HepG2 (cell line): ENCODE measurements at regions not wholly inside any gene's neighbourhood (a gene's known extent, or its start where the extent isn't known, plus 50 kb on each side); places are given as distances from the start of the nearest gene placed in this dataset.

Source experiments
- ATAC-seq: fragments of 200-7000 bp; cut with Tn5 transposase; 3 replicates; pipeline ENCODE4 v1.9.1; 2020; ENCODE audit warnings: mild to moderate bottlenecking, moderate library complexity
- BruUV-seq: library from RNA; stranded (reverse); fragments of 400-500 nt; replicated peaks from 2 replicates; lab custom pipeline; 2021; lab: Mats Ljungman, UMichigan
- CTCF ChIA-PET: fragments of 300-600 bp; formaldehyde crosslinking; extraction: SDS; loops from one replicate; lab custom pipeline; 2021; ENCODE audit warnings: low total read pairs, inconsistent platforms, low intra/inter-chr PET ratio; lab: Yijun Ruan, JAX
- POLR2A ChIA-PET: fragments of 350-600 bp; sonication (Branson Sonifier 250); formaldehyde crosslinking; loops from one replicate; lab custom pipeline; 2020; ENCODE audit warnings: antibody characterized with exemption, inconsistent platforms; lab: Yijun Ruan, JAX
- DNase-seq: peaks from one replicate; pipeline ENCODE4 v3.0.0-alpha.2; 2015; ENCODE audit warnings: low spot score
- FAIRE-seq: peaks from 3 replicates; lab custom pipeline; 2011; peaks lifted over from hg19 to GRCh38; lab: Jason Lieb, UNC
- H2AFZ ChIP-seq: one replicate; pipeline ENCODE4 v1.6.1; 2011; ENCODE audit warnings: low read length, inconsistent platforms
- H3K27ac ChIP-seq: fragments of 300-600 bp; 3 replicates; pipeline ENCODE4 v1.8.0; 2011; ENCODE audit warnings: mixed run types, mild to moderate bottlenecking, mixed read lengths, low read length, inconsistent platforms; ENCODE audit not compliant: insufficient read depth; ENCODE audit errors: extremely low read length
- H3K27me3 ChIP-seq, 2 experiments: fragments of 200-600 bp in 1 of 2; 2 replicates in 1 of 2; 3 replicates in 1 of 2; pipeline versions ENCODE4 v1.6.0 to v1.8.0; 2011; ENCODE audit warnings: low read length in 2 of 2, mild to moderate bottlenecking in 2 of 2, moderate library complexity in 2 of 2, inconsistent platforms in 1 of 2; ENCODE audit not compliant: insufficient read depth in 2 of 2, control insufficient read depth in 1 of 2
- H3K36me3 ChIP-seq, 2 experiments: fragments of 200-600 bp in 1 of 2; replicated peaks in 1 of 2; 2 replicates in 1 of 2; 3 replicates in 1 of 2; pipeline versions ENCODE4 v1.5.1 to v1.8.0; 2011; ENCODE audit warnings: low read length in 2 of 2, inconsistent platforms in 1 of 2; ENCODE audit not compliant: insufficient read depth in 2 of 2, control insufficient read depth in 1 of 2
- H3K4me1 ChIP-seq: 2 replicates; pipeline ENCODE4 v1.5.1; 2012; ENCODE audit warnings: low read length, inconsistent platforms; ENCODE audit not compliant: insufficient read depth
- H3K4me2 ChIP-seq: 2 replicates; pipeline ENCODE4 v1.6.0; 2011; ENCODE audit warnings: low read depth, low read length, inconsistent platforms
- H3K4me3 ChIP-seq, 3 experiments: fragments of 200-600 bp in 1 of 3; sonication (generic), shearing (Covaris generic) in 1 of 3; replicated peaks in 1 of 3; 2 replicates each; pipeline ENCODE4 v1.5.1; 2011 to 2016; ENCODE audit warnings: low read length in 3 of 3, inconsistent platforms in 2 of 3, low read depth in 2 of 3, mild to moderate bottlenecking in 2 of 3, control low read depth in 1 of 3, mixed read lengths in 1 of 3; ENCODE audit not compliant: insufficient read depth in 1 of 3
- H3K79me2 ChIP-seq: one replicate; pipeline ENCODE4 v1.6.1; 2011; ENCODE audit warnings: low read length, inconsistent platforms; ENCODE audit not compliant: insufficient read depth
- H3K9ac ChIP-seq: 2 replicates; pipeline ENCODE4 v1.6.0; 2011; ENCODE audit warnings: mild to moderate bottlenecking, low read depth, low read length, inconsistent platforms; ENCODE audit not compliant: insufficient read depth
- H3K9me3 ChIP-seq: 2 replicates; pipeline ENCODE4 v1.5.1; 2012; ENCODE audit warnings: mild to moderate bottlenecking, low read length
- H4K20me1 ChIP-seq: 2 replicates; pipeline ENCODE4 v1.6.0; 2011; ENCODE audit warnings: inconsistent platforms, mild to moderate bottlenecking, low read length, moderate library complexity; ENCODE audit not compliant: insufficient read depth
- MIER3 ChIP-seq: IDR thresholded peaks from 2 replicates; pipeline ENCODE4 v1.6.1; 2016; ENCODE audit warnings: missing compliant biosample characterization, borderline replicate concordance
- NFYC ChIP-seq: IDR thresholded peaks from 2 replicates; pipeline ENCODE4 v1.6.1; 2016; ENCODE audit warnings: missing genetic modification reagents, missing compliant biosample characterization
- POLR2AphosphoS5 ChIP-seq: IDR thresholded peaks from 2 replicates; pipeline ENCODE4 v1.6.1; 2012; ENCODE audit warnings: low read depth, low read length
- PREB ChIP-seq: sonication (generic); formaldehyde crosslinking; IDR thresholded peaks from 2 replicates; pipeline ENCODE4 v1.4.0; 2020; ENCODE audit warnings: missing genetic modification reagents
- RBAK ChIP-seq: sonication (generic); formaldehyde crosslinking; IDR thresholded peaks from 2 replicates; pipeline ENCODE4 v1.5.1; 2020; ENCODE audit warnings: mild to moderate bottlenecking, missing genetic modification reagents
- ZNF605 ChIP-seq: sonication (generic); formaldehyde crosslinking; IDR thresholded peaks from 2 replicates; pipeline ENCODE4 v1.8.0; 2022; ENCODE audit warnings: mild to moderate bottlenecking, missing genetic modification reagents
- ZNF7 ChIP-seq: IDR thresholded peaks from 2 replicates; pipeline ENCODE4 v1.6.1; 2016; ENCODE audit warnings: missing biosample characterization, missing genetic modification reagents
- WGBS: methylation state at CpG from one replicate; pipeline ENCODE4 v1.1.6; 2017; ENCODE audit warnings: low lambda C conversion rate; 5-methylcytosine and 5-hydroxymethylcytosine counted together
- in situ Hi-C: cut with HindIII; loops from 2 replicates; pipeline ENCODE4 v1.10.0; 2017; ENCODE audit warnings: low pct_unique_long_range_greater_than_20kb; ENCODE audit not compliant: extremely low pct_ligation_motif_present
- intact Hi-C: fragments of 100-400 bp; cut with micrococcal nuclease; formaldehyde crosslinking; loops from one replicate; pipeline ENCODE4 v1.10.0; 2022; ENCODE audit not compliant: unreplicated experiment
- TF ChIP-seq, protein P1 (sequence below): sonication (generic); formaldehyde crosslinking; IDR thresholded peaks from 2 replicates; pipeline ENCODE4 v1.9.0; 2022; ENCODE audit warnings: low read depth, missing genetic modification reagents

- peaks cover 11% of the 10 kb centered on the region for H3K9me3 ChIP-seq
- H3K4me3 ChIP-seq = no peak overlapping the region
- TF ChIP-seq ZNF605 (no peak), ZNF7 (no peak), NFYC (CRISPR knock-in tag) (no peak), MIER3 (CRISPR knock-in tag) (no peak), RBAK (no peak), POLR2AphosphoS5 (no peak), PREB (no peak)
- TF ChIP-seq, protein P1, sequence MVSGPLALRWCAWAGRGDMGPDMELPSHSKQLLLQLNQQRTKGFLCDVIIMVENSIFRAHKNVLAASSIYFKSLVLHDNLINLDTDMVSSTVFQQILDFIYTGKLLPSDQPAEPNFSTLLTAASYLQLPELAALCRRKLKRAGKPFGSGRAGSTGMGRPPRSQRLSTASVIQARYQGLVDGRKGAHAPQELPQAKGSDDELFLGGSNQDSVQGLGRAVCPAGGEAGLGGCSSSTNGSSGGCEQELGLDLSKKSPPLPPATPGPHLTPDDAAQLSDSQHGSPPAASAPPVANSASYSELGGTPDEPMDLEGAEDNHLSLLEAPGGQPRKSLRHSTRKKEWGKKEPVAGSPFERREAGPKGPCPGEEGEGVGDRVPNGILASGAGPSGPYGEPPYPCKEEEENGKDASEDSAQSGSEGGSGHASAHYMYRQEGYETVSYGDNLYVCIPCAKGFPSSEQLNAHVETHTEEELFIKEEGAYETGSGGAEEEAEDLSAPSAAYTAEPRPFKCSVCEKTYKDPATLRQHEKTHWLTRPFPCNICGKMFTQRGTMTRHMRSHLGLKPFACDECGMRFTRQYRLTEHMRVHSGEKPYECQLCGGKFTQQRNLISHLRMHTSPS (CRISPR knock-in tag) = no peak
- FAIRE-seq (no peak), DNase-seq (no peak), ATAC-seq (no peak)
- ChIA-PET POLR2A (no interaction called here), CTCF (no interaction called here)
- no TSS peak for BruUV-seq
- no peak overlapping the region for H2AFZ ChIP-seq
- no peaks in the 10 kb centered on the region for H4K20me1 ChIP-seq
- WGBS = 56% methylated on average over 7 of the region's 11 CpGs
- no peak overlapping the region for H3K9ac ChIP-seq
- H3K36me3 ChIP-seq = no peaks in the 10 kb centered on the region
- no peak overlapping the region for H3K4me2 ChIP-seq
- intact Hi-C loops (no loop called here), in situ Hi-C loops (no loop called here)
- no peaks in the 10 kb centered on the region for H3K79me2 ChIP-seq
- no peaks in the 10 kb centered on the region for H3K27me3 ChIP-seq
- no peak overlapping the region for H3K27ac ChIP-seq
- H3K4me1 ChIP-seq = no peaks in the 10 kb centered on the region
These were observed 638.9 kb upstream of the FZD8 start for GRCh38 chr10:36280890-36281499.
